MV-4-11 (cell line): ENCODE measurements at regions not wholly inside any gene's neighbourhood (a gene's known extent, or its start where the extent isn't known, plus 50 kb on each side); places are given as distances from the start of the nearest gene placed in this dataset.
"Not testable (repeated sequence)": the region's sequence is repeated elsewhere in the genome, so short reads cannot be mapped to it uniquely, and the experiment has no call there.

Experiments used
- DNase-seq: peaks from one replicate; lab custom pipeline; 2025; lab: John Stamatoyannopoulos, UW

DNA sequence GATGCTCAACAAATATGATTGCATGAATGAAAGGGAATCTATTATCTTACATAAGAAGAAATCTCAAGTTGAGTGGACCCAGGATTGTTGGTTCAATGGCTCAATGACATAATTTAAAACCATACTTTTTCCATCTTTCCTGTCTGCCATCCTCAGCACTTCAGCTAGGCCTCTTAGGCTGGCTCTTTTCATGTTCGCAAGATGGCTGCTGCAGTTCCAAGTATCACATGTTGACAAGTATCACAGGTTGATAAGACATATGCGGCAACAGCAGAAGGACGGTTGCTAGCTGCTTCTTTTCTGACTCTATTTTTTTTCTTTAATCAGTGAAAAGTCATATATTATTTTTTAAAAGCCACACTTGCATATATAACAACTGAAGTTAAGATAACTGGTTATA, 79.0 kb upstream of the CDK6 start:
- DNase-seq, result no peak

DNA sequence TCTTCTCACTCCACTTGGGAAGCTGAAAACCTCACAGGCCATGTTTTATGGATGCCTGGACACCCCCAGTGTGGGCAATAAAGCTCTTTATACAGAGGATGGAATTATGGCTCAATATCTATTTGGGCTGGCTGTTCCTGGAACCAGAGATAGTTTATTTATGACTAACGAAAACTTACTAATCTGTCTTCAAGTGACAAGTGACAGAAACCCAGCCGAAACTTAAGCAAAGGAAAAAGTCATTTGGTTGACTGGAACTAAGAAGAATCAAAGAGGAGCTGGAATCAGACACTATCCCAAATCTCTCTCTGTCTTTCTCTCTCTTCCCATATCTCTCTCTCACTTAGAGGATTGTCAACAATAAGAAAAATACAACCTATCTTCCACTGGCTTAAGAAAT, 78.3 kb upstream of the CDK6 start:
- DNase-seq, result no peak

DNA sequence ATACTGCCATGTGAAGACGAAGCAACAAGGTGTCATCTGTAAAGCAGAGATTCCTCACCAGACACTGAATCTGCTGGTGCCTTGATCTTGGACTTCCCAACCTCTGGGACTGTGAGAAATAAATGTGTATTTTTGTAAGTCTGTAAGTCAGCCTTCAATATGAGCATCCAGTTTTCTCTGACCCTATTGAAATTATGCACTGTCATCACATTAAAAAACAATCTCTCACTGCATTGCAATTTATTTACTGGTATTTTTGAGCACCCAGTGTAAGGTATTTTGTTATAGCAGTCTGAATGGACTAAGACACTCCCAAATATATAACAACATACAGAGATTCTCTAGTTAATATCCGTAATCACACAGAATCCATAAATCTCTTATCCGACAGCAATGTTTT, 77.5 kb upstream of the CDK6 start:
- DNase-seq, result no peak

DNA sequence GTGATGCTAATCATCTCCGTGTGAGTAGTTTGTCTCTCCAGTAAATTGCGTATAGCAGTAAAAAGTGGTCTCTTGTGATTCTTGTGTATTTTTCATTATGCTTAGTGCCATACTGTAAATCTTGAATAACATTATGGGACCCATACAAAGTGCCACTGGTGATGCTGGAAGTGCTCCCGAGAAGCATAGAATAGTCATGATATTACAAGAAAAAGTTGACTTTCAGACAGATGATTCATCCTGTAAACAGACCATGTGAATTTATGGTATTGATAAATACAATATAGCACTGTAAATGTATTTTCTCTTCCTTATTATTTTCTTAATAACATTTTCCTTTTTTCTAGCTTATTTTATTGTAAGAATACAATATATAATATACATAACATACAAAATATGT, 74.6 kb upstream of the CDK6 start:
- no peak for DNase-seq

DNA sequence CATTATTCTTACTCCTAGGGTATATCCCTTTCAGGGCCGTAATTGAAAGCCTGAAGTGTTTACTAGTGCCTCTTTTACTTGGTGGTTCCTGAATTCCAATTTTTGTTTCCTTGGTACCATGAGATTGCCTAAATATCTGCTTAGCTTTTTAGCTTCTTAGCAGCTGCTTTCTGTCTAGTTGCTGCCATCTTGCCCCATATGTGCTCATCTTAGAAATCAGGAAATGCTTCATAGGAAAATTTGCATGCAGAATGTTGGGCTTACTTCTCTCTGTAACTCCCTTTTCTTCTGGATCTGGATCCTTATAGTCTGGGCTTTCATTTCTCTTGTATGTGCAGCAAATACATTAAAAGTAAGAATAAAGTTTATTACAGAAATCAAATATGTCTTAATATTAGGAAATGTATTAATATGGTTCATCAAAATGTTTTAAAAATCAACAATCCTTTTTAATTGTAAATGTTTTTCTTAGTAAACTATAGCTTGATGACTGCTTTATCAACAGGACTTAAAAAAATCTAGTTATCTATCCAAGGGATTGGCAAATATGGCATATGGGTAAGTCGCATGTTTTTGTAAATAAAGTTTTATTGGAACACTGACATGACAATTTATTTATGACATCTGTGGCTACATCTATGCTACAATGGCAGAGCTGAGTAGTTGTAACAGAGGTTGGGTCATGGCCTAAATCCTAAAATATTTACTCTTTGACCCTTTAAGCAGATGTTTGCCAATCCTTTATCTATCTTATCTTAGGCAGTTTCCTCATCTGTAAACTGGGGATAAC, 73.5 kb upstream of the CDK6 start:
- DNase-seq, result peak; percentile 16

DNA sequence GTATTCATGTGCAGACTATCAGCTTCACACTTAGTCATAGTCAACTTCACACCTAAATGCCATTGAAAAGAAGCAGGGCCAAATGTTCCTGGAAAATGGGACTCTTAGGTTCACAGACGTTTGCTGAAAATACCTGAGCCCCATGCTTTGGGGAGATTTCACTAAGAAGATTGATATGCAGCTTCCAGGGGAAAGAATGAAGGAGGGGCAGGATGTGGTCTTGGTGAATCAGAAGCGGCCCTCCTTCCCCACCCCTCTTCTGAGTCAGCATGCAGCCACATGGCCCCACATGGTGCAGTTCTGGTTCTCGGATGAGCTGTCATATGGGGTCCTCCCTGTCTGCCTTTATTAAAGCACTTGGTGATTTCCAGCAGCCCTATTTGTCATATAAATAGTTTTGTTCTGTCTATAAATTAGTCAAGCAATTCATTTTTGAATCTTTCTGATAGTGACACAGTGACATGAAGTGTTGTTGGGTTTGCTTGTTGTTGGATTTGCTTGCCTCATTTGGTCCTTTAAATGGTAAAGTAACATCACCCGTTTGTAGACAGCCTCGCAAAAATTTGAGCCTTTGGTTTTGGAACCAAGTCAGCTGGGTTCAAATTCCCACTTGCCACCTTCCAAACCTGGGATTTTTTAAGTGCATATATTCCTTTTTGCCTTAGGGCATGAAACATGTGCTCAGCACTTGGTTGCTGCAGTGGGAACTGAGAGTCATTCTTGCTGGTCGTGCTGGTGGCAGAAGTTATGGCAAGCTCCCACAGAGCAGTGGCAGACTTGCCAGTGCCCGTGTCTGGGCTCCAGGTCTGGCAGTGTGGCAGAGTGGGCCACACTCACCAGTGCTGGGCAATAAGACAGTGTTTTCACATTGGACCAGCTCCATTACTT, 68.1 kb upstream of the CDK6 start:
- DNase-seq, result peak; percentile 81

DNA sequence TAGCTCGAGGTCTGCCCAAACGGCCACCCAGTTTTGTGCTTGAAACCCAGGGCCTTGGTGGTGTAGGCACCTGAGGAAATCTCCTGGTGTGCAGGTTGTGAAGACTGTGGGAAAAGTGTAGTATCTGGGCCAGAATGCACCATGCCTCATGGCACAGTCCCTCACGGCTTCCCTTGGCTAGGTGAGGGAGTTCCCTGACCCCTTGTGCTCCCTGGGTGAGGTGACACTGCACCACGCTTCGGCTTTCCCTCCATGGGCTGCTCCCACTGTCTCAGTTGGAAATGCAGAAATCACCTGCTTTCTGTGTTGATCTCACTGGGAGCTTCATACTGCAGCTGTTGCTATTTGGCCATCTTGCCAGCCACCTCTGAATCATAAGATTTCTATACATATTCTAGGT, 62.4 kb upstream of the CDK6 start:
- DNase-seq, result no peak

DNA sequence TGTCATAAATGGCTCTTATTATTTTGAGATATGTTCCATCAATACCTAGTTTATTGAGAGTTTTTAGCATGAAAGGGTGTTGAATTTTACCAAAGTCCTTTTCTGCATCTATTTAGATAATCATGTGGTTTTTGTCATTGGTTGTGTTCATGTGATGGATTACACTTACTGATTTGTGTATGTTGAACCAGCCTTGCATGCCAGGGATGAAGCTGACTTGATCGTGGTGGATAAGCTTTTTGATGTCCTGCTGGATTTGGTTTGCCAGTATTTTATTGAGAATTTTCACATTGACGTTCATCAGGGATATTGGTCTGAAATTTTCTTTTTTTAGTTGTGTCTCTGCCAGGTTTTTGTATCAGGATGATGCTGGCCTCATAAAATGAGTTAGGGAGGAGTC, 58.5 kb upstream of the CDK6 start:
- not testable (repeated sequence) for DNase-seq

DNA sequence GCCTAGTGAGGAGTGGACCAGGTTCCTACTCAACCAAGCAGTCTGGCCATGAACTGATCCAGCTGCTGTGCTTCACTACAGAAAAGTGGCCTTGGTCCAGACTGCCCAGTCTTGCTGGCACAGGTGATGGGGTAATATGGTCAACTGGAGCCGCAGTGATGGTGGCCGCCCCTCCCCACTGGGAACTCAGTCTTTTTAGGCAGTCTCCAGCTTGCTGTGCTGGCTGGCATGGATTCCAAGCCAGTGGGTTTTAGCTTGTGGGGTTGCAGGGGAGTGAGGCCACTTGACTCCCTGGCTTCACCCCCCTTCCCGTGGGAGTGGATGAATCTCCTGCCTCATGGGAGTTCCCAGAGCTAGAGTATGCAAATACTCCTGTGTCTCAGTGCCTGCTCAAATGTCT, 52.7 kb upstream of the CDK6 start:
- DNase-seq, result no peak
